Breast epithelium (tissue), 4 donors: ENCODE measurements at regions not wholly inside any gene's neighbourhood (a gene's known extent, or its start where the extent isn't known, plus 50 kb on each side); places are given as distances from the start of the nearest gene placed in this dataset.

Experiments used
- DNase-seq, 2 donors: peaks; one replicate each; pipeline ENCODE4 v3.0.0-alpha.2; 2019; ENCODE audit warnings: low spot score in 2 of 2
- H3K27ac ChIP-seq, 2 donors: fragments of 200-600 bp; sonication (generic) in 1 of 2; one replicate each; pipeline ENCODE4 v1.5.1; 2016 to 2019; ENCODE audit warnings: mild to moderate bottlenecking in 1 of 2
- H3K27me3 ChIP-seq, 2 donors: fragments of 200-600 bp; sonication (generic) in 1 of 2; one replicate each; pipeline versions ENCODE4 v1.5.1 to v1.6.0; 2017 to 2019; ENCODE audit warnings: control low read depth in 1 of 2, mild to moderate bottlenecking in 1 of 2
- H3K36me3 ChIP-seq: fragments of 200-600 bp; one replicate; pipeline ENCODE4 v1.5.1; 2019
- H3K4me1 ChIP-seq, 2 donors: fragments of 200-600 bp; sonication (generic); one replicate each; pipeline ENCODE4 v1.5.1; 2016 to 2019; ENCODE audit warnings: control low read depth in 1 of 2
- H3K4me3 ChIP-seq, 3 donors: fragments of 200-600 bp; sonication (generic); 1 replicate in 2 of 3; 2 replicates in 1 of 3; pipeline ENCODE4 v1.5.1; 2016 to 2019; ENCODE audit warnings: mild to moderate bottlenecking in 3 of 3, moderate library complexity in 2 of 3
- H3K9me3 ChIP-seq, 2 donors: fragments of 200-600 bp; sonication (generic) in 1 of 2; one replicate each; pipeline ENCODE4 v1.5.1; 2016 to 2019; ENCODE audit warnings: control low read depth in 1 of 2
- CTCF ChIP-seq, 3 donors: fragments of 450-650 bp; IDR thresholded peaks; one replicate each; pipeline ENCODE4 v1.5.1; 2016 to 2017; ENCODE audit warnings: antibody characterized with exemption in 3 of 3, mild to moderate bottlenecking in 3 of 3, moderate library complexity in 3 of 3
- POLR2A ChIP-seq: fragments of 450-650 bp; IDR thresholded peaks from one replicate; pipeline ENCODE4 v1.6.1; 2016; ENCODE audit warnings: antibody characterized with exemption, mild to moderate bottlenecking, moderate library complexity
- POLR2AphosphoS5 ChIP-seq, 3 donors: sonication (generic); formaldehyde crosslinking; IDR thresholded peaks; one replicate each; pipeline ENCODE4 v1.6.1; 2017; ENCODE audit warnings: antibody characterized with exemption in 3 of 3
- intact Hi-C: fragments of 100-400 bp; cut with DNase I; formaldehyde crosslinking; loops from one replicate; pipeline ENCODE4 v1.15.1; 2023; ENCODE audit warnings: low total_unique reads

DNA sequence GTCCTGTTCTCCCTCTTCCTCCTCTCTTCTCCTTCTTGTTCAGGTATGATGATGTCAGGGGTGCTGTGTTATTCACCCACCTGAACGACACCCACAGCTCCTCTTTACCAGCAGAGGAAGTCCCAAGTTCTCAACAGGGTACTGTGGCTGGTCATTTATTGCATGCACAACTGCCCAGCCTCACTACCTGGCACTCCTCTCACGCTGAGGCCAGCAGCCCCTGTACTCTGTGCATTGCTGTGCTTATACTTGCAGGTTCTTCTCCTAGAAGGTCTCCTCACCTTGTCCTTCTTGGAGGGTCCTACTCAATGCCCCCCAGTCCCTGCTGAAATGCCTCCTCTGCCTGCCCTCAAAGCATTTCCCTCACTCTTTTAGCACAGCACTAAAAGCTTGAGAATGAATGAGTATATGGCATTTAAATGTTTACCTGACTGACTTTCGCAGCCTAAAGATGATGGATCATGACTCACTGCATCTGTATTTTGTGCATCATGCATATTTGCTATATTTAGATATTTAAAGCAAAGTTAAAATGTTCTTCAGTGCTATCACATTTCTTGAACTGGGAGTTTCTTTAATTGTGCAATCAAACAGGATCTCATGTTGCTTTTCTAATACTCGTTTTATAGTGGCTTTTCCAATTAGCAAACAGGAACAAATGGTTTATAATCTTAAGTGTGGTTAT is 1069.3 kb downstream of the NLGN4Y start:
- no peak overlapping the region for H3K27ac ChIP-seq
- intact Hi-C loops = no loop called here
- no peaks in the 10 kb centered on the region for H3K27me3 ChIP-seq
- no peaks in the 10 kb centered on the region for H3K9me3 ChIP-seq
- no peak overlapping the region for H3K4me3 ChIP-seq
- TF ChIP-seq POLR2AphosphoS5 (IDR thresholded peaks at IDR 0.05) (no peak), CTCF (IDR thresholded peaks at IDR 0.05) (no peak), POLR2A (no peak)
- H3K4me1 ChIP-seq = no peaks in the 10 kb centered on the region
- no peaks in the 10 kb centered on the region for H3K36me3 ChIP-seq
- no peak for DNase-seq

GRCh38 chrY:15594179-15594578 is 1069.8 kb downstream of the NLGN4Y start:
- H3K4me3 ChIP-seq = no peak overlapping the region
- intact Hi-C loops = no loop called here
- no peak overlapping the region for H3K27ac ChIP-seq
- H3K4me1 ChIP-seq = no peaks in the 10 kb centered on the region
- no peaks in the 10 kb centered on the region for H3K9me3 ChIP-seq
- H3K27me3 ChIP-seq = no peaks in the 10 kb centered on the region
- H3K36me3 ChIP-seq = no peaks in the 10 kb centered on the region
- TF ChIP-seq CTCF (IDR thresholded peaks at IDR 0.05) (no peak), POLR2A (no peak), POLR2AphosphoS5 (IDR thresholded peaks at IDR 0.05) (no peak)
- no peak for DNase-seq

DNA sequence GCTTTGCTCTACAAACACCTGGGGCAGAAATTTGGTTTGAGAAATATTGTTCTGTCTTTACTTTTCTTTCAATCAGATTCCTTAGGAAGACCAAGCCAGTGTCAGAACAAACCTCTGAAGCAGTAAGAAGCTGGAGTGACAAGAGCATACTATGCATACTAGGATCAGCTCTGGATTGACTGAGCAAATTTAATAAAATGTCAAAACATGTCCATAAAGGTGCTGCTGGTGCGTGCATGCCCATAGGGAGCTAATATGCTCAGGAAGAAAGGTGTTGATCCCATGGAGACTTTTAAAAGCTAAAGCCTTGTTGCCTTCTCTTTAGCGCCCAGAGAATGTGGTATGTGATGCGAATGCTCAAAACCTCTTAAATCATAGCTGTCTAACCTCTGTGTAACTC is 1076.2 kb downstream of the NLGN4Y start:
- H3K27me3 ChIP-seq = no peaks in the 10 kb centered on the region

GRCh38 chrY:15624370-15624769 is 1100.0 kb downstream of the NLGN4Y start:
- Histone ChIP-seq H3K27ac (no peak overlapping the region), H3K27me3 (no peaks in the 10 kb centered on the region), H3K4me3 (no peak overlapping the region), H3K4me1 (no peaks in the 10 kb centered on the region), H3K36me3 (no peaks in the 10 kb centered on the region), H3K9me3 (no peaks in the 10 kb centered on the region)
- DNase-seq = no peak
- TF ChIP-seq CTCF (IDR thresholded peaks at IDR 0.05) (no peak), POLR2A (no peak), POLR2AphosphoS5 (IDR thresholded peaks at IDR 0.05) (no peak)
- intact Hi-C loops = no loop called here

More for the DNA sequence above, 1076.2 kb downstream of the NLGN4Y start:
- H3K4me3 ChIP-seq = no peak overlapping the region
- intact Hi-C loops = no loop called here
- no peaks in the 10 kb centered on the region for H3K36me3 ChIP-seq
- H3K4me1 ChIP-seq = no peaks in the 10 kb centered on the region
- H3K9me3 ChIP-seq = no peaks in the 10 kb centered on the region
- H3K27ac ChIP-seq = no peak overlapping the region
- TF ChIP-seq POLR2A = no peak
- TF ChIP-seq POLR2AphosphoS5 (IDR thresholded peaks at IDR 0.05) = no peak
- no peak for TF ChIP-seq CTCF (IDR thresholded peaks at IDR 0.05)
- no peak for DNase-seq

DNA sequence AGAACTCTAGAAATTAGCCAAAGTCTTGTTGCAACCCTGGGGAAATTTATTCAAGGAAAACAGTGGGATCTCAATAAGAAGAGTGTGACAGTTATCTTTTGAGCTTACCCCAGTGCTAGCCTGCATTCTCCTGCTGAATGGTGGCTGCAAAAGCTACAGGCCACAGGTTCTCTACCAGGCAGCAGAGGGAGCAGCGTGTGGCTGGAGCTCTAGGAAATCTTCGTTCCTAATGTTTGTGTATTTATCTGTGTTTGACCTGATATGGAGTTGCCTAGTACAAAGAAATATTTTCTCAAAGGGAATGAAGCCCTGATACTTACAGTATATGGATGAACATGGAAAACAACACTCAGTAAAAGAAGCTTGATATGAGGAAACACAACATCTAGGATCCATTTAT is 1100.6 kb downstream of the NLGN4Y start:
- Histone ChIP-seq H3K4me1 (no peaks in the 10 kb centered on the region), H3K4me3 (no peak overlapping the region), H3K9me3 (no peaks in the 10 kb centered on the region), H3K36me3 (no peaks in the 10 kb centered on the region), H3K27ac (no peak overlapping the region), H3K27me3 (no peaks in the 10 kb centered on the region)
- TF ChIP-seq POLR2A = no peak
- no peak for TF ChIP-seq POLR2AphosphoS5 (IDR thresholded peaks at IDR 0.05)
- TF ChIP-seq CTCF (IDR thresholded peaks at IDR 0.05) = no peak
- intact Hi-C loops = no loop called here
- no peak for DNase-seq
